Activated effector memory CD4-positive, alpha-beta T cell treated with anti-CD3 and anti-CD28 coated beads, Interleukin-2, amount 50 U/mL, for 16 hours (primary cell): ENCODE measurements at regions not wholly inside any gene's neighbourhood (a gene's known extent, or its start where the extent isn't known, plus 50 kb on each side); places are given as distances from the start of the nearest gene placed in this dataset.

Experiments used
- DNase-seq: peaks from one replicate; pipeline ENCODE4 v3.0.0-alpha.2; 2020

GRCh38 chr2:122135021-122135937 lies 379.8 kb downstream of the TSN start:
- DNase-seq = no peak

GRCh38 chr2:122136056-122136455 lies 380.6 kb downstream of the TSN start:
- DNase-seq = no peak

DNA sequence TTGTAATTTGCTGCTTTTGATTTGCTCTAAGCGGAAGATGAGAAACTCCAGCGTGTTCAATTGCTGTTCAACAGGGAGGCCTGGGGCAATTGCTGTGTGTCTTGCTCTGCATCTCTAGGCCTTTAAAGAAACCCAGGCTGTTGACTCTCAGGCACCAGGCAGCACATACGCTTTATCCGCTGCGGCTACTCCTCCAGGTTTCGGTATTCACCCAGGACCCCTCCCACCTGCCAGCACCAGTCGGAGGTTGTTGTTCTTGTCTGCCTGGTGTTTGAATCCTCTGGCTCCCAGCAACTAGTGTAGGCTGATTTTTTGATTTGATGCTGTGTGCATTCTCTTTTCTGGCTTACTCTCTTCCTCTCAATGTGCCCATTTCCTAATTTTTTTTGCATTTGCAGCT lies 383.1 kb downstream of the TSN start:
- no peak for DNase-seq

GRCh38 chr2:122139739-122140420 lies 384.4 kb downstream of the TSN start:
- no peak for DNase-seq

- DNase-seq = no peak
Observed at GRCh38 chr2:122144884-122145283, 389.4 kb downstream of the TSN start.

DNA sequence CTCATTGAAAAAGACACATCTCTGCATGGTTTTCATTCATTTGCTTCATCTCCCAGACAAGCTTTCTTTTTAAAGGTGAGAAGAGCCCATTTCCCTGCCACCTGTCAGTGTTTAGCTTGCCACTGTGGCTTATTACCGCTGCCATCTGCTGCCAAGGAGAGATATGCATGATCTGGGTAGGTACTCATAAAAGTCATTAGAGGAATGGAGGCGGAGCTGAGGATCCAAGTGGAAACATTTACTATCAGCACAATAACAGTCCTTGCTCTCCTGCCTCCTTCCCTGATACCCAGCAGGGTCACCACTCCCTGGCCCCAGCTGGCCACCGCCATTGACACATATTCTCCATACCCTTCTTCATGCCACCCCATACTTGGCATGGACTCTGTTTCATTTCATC lies 390.4 kb downstream of the TSN start:
- no peak for DNase-seq

DNA sequence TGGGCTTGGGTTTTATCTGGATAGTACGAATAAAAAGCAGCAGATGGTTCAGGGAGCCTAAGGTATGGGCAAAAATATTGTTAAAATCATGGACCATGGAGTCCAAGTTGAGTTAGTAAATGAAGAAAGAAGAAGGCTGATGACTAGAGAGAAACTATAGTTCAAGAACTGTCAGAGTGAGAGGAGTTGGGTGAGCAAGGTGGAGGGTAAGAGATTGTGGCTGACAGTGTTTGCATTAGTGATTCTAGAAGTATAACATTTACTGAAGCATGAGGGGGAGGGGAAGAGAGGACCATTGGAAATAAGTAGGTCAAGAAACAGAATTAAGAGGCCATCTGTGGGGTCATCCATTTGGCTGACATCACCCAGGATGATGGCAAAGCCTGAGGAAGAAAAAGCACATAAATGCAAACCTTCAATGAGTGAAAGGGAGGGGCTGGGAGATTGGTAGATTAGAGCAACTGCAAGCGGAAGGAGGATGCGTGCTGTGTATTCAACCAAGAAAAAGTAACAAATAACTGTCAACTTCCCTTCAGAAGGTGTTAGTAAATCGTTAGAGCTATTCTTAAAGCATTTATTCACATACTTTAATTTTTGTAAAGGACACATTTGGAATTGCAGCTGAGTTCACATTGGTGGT lies 392.8 kb downstream of the TSN start:
- no peak for DNase-seq

GRCh38 chr2:122150524-122151280 lies 395.3 kb downstream of the TSN start:
- no peak for DNase-seq

DNA sequence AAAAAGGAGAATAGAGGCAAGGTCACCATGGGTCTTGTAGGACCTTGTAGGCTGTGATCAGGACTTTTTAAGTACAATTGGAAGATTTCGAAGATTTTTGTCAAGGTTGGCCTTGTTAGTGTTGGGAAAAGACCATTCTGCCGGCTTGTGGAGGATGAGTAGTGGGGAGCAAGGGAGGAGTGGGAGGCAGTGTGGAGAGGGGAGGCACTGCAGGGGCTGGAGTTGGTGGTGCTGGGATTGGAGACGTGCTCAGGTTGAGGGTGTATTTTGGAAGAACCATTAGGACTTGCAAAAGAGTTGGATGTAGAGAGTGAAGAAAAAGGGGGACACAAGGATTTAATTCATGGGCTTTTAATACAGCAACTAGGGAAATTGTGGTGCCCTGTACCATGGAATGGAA lies 397.1 kb downstream of the TSN start:
- DNase-seq = no peak

DNA sequence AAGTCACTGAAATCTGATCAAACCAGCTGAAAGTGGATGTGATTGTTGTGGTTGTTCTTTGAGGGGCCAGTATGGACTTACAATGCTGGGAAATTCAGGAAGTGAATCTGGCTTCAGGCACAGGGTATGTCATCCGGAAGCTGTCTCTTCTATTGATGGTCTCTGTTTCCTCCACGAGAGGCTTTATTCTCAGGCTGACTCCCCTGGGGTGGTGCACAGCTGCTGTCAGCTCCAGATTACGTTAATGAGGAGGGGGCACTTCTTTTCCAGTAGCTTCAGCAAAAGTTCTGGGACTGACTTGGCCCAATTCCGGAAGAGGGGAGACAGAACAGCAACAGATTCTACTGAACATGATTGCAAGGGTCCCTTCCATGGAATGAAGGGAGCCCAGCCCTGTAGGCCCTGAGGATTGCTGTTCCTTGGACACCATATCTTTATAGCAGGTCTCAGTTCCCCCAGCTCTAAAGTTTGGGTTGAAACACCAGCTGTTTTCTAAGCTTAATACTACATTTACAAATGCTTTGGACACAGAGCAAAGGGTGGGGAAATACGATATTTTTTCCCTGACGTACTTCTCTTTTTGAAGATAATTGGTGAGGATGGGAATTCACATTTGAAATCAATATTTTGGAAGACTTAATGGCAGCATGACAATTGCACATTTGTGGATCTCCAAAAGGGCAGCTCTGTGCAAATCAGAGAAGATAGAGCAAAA lies 400.9 kb downstream of the TSN start:
- DNase-seq = no peak

GRCh38 chr2:122157158-122157557 lies 401.7 kb downstream of the TSN start:
- DNase-seq = no peak

GRCh38 chr2:122163617-122164016 lies 408.2 kb downstream of the TSN start:
- DNase-seq = no peak

GRCh38 chr2:122164964-122165363 lies 409.5 kb downstream of the TSN start:
- no peak for DNase-seq

DNA sequence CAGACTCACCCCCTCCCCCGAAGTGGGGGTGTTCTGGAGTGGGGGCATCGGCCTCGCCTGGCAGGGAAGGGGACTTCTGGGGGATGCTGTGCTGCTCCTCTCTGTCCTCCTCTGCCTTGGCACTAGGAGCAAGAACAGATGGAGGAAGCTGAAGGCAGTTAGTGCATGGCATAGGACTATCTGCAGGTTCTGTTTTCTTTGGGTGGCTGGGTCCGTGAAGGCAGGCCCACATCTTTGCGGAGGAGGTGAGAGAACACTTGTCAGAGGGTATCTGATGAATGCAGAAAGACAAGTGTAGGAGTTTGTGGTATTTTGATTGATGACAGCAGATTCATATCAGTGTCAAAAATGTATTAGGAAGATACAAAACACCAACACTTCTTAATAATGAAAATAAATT lies 411.4 kb downstream of the TSN start:
- DNase-seq = no peak

DNA sequence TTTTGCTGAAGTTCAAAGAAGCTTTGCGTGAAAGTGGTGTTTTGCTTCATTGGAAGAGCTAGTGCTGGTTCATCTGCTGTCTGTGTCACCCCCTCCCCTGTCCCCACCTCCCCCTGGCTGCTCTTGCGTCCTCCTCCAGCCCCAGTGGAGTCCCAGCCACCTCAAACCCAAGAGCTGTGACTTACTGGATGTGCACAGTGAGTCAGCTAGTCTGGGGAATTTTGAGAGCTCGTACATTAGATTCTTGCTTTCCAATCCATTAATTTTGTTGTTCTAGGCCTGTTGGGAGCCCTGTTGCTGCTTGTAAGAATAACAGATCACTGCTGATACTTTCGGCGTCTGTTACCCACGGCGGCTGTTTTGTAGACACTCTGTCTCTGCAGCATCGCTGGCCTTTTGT lies 412.1 kb downstream of the TSN start:
- no peak for DNase-seq

DNA sequence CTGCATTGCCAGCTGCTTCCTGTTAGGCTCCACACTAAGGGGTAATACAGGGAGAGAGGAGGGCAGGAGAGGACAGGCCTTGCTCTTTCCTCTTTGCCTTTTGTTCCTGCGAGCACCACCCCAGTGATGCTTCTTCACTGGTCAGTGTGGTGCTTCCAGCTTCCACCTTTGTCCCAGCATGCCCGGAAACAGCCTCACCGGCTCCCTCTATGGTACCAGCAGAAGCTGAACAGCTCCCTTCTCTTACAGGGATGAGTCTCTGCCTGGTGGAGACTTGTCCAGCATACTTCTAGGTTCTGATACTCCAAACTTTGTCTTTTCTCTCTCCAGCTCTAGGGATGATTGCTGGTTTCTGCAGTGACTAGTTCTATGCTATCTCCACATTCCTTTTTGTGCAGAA lies 413.3 kb downstream of the TSN start:
- DNase-seq = no peak

DNA sequence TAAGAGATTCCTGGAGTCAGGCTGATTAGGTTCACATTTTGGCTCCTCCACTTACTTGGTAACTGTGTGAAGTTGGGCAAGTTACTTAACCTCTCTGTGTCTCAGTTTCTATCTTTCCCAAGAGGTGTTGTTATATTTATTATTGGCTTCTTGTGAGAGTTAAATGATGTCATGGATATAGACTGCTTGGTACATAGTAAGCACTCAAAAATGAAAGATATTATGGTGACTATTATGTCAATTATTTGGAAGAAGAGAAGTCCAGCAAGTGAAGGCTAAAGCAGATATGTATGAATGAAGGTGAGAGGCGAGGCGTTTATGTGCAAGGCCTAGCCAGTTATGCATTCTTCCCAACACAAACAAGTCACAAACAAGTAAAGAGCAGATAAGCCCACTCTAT lies 417.4 kb downstream of the TSN start:
- no peak for DNase-seq

GRCh38 chr2:122174061-122174460 lies 418.6 kb downstream of the TSN start:
- DNase-seq = no peak

DNA sequence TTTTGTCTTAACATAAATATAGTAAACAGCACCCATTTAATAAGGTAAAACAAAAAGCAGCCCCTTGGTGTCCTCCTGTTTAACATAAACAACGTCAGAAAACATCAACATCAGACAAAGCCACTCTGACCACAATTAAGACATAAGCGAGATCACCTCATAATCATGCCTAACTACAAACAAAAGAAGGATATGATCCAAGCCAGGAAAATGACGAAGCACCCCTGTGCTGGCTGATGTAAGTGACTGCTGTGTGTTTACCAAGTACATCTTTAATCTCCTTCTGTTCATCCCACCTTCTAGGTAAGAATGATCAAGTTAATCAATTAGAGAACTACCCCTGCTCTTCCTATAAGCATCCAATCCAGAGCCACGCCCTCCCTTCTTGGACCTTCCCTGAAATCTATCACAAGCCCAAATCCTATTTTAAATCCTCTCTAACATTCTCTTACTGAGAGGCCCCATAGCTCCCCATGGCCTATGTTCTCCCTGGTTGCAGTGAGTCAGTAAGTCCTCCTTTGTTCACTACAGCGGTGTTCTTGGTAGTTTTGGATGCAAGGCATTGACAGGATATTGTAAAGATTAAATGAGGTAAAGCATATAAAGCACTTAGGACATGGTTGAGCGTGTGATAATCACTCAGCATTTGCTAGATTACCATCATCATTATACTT lies 424.2 kb downstream of the TSN start:
- DNase-seq = no peak

DNA sequence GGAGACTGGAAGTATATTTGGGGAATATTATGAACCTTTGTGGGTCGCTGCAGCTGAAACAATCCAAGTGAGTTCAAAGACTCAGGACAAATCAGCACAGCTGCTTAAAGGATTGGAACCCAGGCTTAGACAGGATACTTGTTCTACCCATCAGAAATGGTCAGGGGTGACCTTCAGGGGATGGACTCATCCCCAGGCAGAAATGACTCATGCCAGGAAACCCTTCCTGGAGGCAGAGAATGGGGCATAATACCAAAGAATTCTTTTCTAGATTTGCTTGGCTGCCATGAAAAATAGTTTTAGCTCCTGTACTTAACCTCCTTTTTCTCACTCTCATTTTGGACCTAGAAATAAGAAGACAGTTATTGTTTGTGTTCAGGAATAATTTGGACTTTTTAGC lies 425.5 kb downstream of the TSN start:
- no peak for DNase-seq

DNA sequence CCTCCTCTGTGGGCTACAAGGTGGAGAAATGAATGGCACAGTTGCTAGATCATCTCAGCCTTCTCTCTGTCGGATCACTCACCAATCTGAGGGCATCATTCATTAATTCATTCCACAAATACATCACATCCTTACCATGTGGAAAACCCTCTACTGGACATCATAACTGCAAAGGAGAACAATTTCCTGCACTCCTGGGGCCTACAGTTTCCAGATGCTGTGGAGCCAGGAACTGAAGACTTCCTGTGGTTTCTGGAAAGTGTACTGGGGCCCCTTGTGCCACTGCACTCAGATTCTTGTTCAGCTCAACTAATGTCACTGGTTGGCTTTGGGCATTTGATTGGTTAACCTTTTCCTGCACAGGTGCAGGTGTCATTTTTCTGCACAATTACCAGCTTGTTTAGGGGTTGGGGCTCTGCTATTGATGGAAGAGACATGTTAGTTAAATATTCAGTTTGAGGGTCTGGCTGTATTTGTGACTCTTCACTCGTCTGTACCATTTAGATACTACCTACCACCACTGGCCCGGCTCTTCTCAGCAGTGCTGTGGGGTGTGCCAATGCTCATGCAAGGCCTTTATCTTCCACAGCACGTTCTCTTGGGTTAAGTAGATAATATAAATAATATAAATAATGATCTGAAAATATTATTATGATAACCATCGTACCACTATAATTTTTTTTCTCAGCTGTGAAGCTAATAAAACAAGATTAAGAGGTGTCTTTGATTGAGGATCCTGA lies 427.3 kb downstream of the TSN start:
- no peak for DNase-seq
